Loucy (cell line): ENCODE measurements at regions not wholly inside any gene's neighbourhood (a gene's known extent, or its start where the extent isn't known, plus 50 kb on each side); places are given as distances from the start of the nearest gene placed in this dataset.
A peak's percentile ranks its signal among the peaks of the same experiment; 100 is the strongest.

Source experiments
- H2AFZ ChIP-seq: fragments of 200-600 bp; sonication (generic); 2 replicates; pipeline ENCODE4 v1.6.0; 2016; ENCODE audit warnings: antibody characterized with exemption, mild to moderate bottlenecking, low read length, moderate library complexity
- H3F3A ChIP-seq: fragments of 200-600 bp; 2 replicates; pipeline ENCODE4 v1.6.0; 2016; ENCODE audit warnings: antibody characterized with exemption, low read depth, mild to moderate bottlenecking
- H3K27me3 ChIP-seq: fragments of 200-600 bp; sonication (generic); 2 replicates; pipeline ENCODE4 v1.6.1; 2014; ENCODE audit warnings: low read length, mild to moderate bottlenecking; ENCODE audit not compliant: insufficient read depth, poor library complexity, severe bottlenecking
- H3K36me3 ChIP-seq: fragments of 200-600 bp; sonication (generic); 2 replicates; pipeline ENCODE4 v1.6.1; 2016; ENCODE audit warnings: low read length; ENCODE audit not compliant: insufficient read depth
- H3K4me1 ChIP-seq: fragments of 200-600 bp; sonication (generic); 2 replicates; pipeline ENCODE4 v1.5.1; 2014; ENCODE audit warnings: low read length, mild to moderate bottlenecking; ENCODE audit not compliant: insufficient read depth, poor library complexity, severe bottlenecking
- H3K4me2 ChIP-seq: fragments of 200-600 bp; sonication (generic); 2 replicates; pipeline ENCODE4 v1.6.0; 2014; ENCODE audit warnings: antibody characterized with exemption, low read length, low read depth, mild to moderate bottlenecking; ENCODE audit not compliant: poor library complexity, severe bottlenecking
- H3K4me3 ChIP-seq: fragments of 200-600 bp; sonication (generic); 2 replicates; pipeline ENCODE4 v1.5.1; 2014; ENCODE audit warnings: low read length, mild to moderate bottlenecking, mixed read lengths; ENCODE audit not compliant: poor library complexity, severe bottlenecking
- H3K79me2 ChIP-seq: fragments of 200-600 bp; sonication (generic); 2 replicates; pipeline ENCODE4 v1.6.1; 2014; ENCODE audit warnings: low read length; ENCODE audit not compliant: insufficient read depth
- H3K9ac ChIP-seq: fragments of 200-600 bp; sonication (generic); 2 replicates; pipeline ENCODE4 v1.6.0; 2014; ENCODE audit warnings: mild to moderate bottlenecking, low read depth, low read length, moderate library complexity; ENCODE audit not compliant: poor library complexity, severe bottlenecking
- H3K9me2 ChIP-seq: fragments of 200-600 bp; sonication (generic); replicated peaks from 2 replicates; pipeline ENCODE4 v1.6.1; 2016; ENCODE audit warnings: low read depth, low read length, mixed read lengths
- H3K9me3 ChIP-seq: fragments of 200-600 bp; sonication (generic); 2 replicates; pipeline ENCODE4 v1.6.1; 2014; ENCODE audit warnings: mild to moderate bottlenecking, antibody characterized with exemption, low read length, low read depth; ENCODE audit not compliant: insufficient read depth
- H4K20me1 ChIP-seq: fragments of 200-600 bp; sonication (generic); 2 replicates; pipeline ENCODE4 v1.6.0; 2014; ENCODE audit warnings: antibody characterized with exemption, low read length, mild to moderate bottlenecking; ENCODE audit not compliant: insufficient read depth, poor library complexity, severe bottlenecking
- EZH2phosphoT487 ChIP-seq: fragments of 200-600 bp; IDR thresholded peaks from 2 replicates; pipeline ENCODE4 v1.6.1; 2018; ENCODE audit warnings: antibody characterized with exemption, mild to moderate bottlenecking, moderate library complexity, borderline replicate concordance
- TF ChIP-seq, protein P1 (sequence below): fragments of 200-600 bp; sonication (generic); conservative IDR thresholded peaks from 2 replicates; pipeline ENCODE4 v1.5.1; 2014; ENCODE audit warnings: mild to moderate bottlenecking, antibody characterized with exemption, low read length

GRCh38 chr1:221430152-221430960, 311.5 kb downstream of the DUSP10 start:
- H3K9me3 ChIP-seq: no peaks in the 10 kb centered on the region
- no peaks in the 10 kb centered on the region for H3K27me3 ChIP-seq
- no peaks in the 10 kb centered on the region for H3K9me2 ChIP-seq
- H2AFZ ChIP-seq: no peak overlapping the region
- no peaks in the 10 kb centered on the region for H3K4me1 ChIP-seq
- TF ChIP-seq, protein P1, sequence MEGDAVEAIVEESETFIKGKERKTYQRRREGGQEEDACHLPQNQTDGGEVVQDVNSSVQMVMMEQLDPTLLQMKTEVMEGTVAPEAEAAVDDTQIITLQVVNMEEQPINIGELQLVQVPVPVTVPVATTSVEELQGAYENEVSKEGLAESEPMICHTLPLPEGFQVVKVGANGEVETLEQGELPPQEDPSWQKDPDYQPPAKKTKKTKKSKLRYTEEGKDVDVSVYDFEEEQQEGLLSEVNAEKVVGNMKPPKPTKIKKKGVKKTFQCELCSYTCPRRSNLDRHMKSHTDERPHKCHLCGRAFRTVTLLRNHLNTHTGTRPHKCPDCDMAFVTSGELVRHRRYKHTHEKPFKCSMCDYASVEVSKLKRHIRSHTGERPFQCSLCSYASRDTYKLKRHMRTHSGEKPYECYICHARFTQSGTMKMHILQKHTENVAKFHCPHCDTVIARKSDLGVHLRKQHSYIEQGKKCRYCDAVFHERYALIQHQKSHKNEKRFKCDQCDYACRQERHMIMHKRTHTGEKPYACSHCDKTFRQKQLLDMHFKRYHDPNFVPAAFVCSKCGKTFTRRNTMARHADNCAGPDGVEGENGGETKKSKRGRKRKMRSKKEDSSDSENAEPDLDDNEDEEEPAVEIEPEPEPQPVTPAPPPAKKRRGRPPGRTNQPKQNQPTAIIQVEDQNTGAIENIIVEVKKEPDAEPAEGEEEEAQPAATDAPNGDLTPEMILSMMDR: no peak
- TF ChIP-seq EZH2phosphoT487: no peak
- H3K36me3 ChIP-seq: no peaks in the 10 kb centered on the region
- H3F3A ChIP-seq: no peaks in the 10 kb centered on the region
- H3K9ac ChIP-seq: no peak overlapping the region
- H4K20me1 ChIP-seq: no peaks in the 10 kb centered on the region
- H3K4me2 ChIP-seq: no peak overlapping the region
- H3K79me2 ChIP-seq: no peaks in the 10 kb centered on the region
- H3K4me3 ChIP-seq: no peak overlapping the region

GRCh38 chr1:221431068-221431651, 310.7 kb downstream of the DUSP10 start:
- no peak for TF ChIP-seq EZH2phosphoT487
- TF ChIP-seq, protein P1: peak; percentile 30
- H4K20me1 ChIP-seq: no peaks in the 10 kb centered on the region
- no peaks in the 10 kb centered on the region for H3K4me1 ChIP-seq
- H3K4me2 ChIP-seq: no peak overlapping the region
- no peaks in the 10 kb centered on the region for H3K36me3 ChIP-seq
- H3K9me2 ChIP-seq: no peaks in the 10 kb centered on the region
- no peaks in the 10 kb centered on the region for H3K79me2 ChIP-seq
- H3F3A ChIP-seq: no peaks in the 10 kb centered on the region
- H2AFZ ChIP-seq: no peak overlapping the region
- H3K9ac ChIP-seq: no peak overlapping the region
- no peak overlapping the region for H3K4me3 ChIP-seq
- no peaks in the 10 kb centered on the region for H3K9me3 ChIP-seq
- H3K27me3 ChIP-seq: no peaks in the 10 kb centered on the region

- Histone ChIP-seq H3K4me2 (no peak overlapping the region), H4K20me1 (no peaks in the 10 kb centered on the region), H3K9ac (no peak overlapping the region), H3K36me3 (no peaks in the 10 kb centered on the region), H3K4me3 (no peak overlapping the region), H3K9me2 (no peaks in the 10 kb centered on the region), H3K4me1 (no peaks in the 10 kb centered on the region), H3F3A (no peaks in the 10 kb centered on the region), H2AFZ (no peak overlapping the region), H3K27me3 (no peaks in the 10 kb centered on the region), H3K9me3 (no peaks in the 10 kb centered on the region), H3K79me2 (no peaks in the 10 kb centered on the region)
- no peak for TF ChIP-seq EZH2phosphoT487
- TF ChIP-seq, protein P1: no peak
Measured at GRCh38 chr1:221431961-221432360, 309.9 kb downstream of the DUSP10 start.
